ENCODE measurements at regions not wholly inside any gene's neighbourhood (a gene's known extent, or its start where the extent isn't known, plus 50 kb on each side); places are given as distances from the start of the nearest gene placed in this dataset.

DNA sequence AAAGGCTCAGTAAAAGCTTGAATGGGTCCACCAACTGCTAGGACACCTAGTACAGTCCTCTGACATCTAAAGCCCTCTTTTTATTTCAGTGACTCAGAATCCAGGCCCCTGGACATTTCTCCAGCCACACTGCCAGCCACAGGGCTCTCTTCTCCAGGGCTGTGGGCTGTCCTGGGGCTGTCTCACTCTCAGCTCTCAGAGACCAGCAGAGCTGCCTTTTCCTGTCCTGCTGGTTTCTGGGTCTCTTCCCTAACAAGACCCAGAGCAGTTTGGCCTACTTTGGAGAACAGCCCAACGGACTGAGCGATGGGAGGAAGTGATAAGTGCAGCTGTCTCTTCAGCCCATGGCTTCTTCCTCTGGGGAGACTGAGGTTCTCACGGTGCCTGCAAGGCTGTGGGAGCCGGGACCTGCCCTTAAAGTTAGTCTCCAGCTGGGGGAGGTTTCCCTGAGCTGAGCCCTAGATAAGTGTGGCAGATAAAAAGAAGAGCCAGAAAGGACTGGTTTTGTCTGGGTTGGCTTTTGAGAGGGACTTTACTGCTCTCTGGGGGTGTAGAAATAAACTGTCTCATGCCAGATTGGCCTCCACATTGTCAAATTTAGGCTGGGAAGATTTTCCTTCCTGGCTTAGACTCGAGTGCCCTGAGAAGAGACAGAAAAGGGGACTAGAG is 979.8 kb downstream of the VRK1 start:
- intact Hi-C loops (cut with DNase I; ENCODE audit: low total_unique reads) = no loop called here
- Histone ChIP-seq H3K4me3 (no peak overlapping the region), H3K9me3 (no peaks in the 10 kb centered on the region), H3K4me1 (no peaks in the 10 kb centered on the region), H3K27ac (peak overlapping the region; percentile 2 to 38), H3K27me3 (no peaks in the 10 kb centered on the region), H3K36me3 (no peaks in the 10 kb centered on the region)
- no peak for TF ChIP-seq POLR2AphosphoS5 (IDR thresholded peaks at IDR 0.05)
- no peak for TF ChIP-seq POLR2A (IDR thresholded peaks at IDR 0.05)
- TF ChIP-seq, protein P1, sequence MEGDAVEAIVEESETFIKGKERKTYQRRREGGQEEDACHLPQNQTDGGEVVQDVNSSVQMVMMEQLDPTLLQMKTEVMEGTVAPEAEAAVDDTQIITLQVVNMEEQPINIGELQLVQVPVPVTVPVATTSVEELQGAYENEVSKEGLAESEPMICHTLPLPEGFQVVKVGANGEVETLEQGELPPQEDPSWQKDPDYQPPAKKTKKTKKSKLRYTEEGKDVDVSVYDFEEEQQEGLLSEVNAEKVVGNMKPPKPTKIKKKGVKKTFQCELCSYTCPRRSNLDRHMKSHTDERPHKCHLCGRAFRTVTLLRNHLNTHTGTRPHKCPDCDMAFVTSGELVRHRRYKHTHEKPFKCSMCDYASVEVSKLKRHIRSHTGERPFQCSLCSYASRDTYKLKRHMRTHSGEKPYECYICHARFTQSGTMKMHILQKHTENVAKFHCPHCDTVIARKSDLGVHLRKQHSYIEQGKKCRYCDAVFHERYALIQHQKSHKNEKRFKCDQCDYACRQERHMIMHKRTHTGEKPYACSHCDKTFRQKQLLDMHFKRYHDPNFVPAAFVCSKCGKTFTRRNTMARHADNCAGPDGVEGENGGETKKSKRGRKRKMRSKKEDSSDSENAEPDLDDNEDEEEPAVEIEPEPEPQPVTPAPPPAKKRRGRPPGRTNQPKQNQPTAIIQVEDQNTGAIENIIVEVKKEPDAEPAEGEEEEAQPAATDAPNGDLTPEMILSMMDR (IDR thresholded peaks at IDR 0.05) = no peak
- DNase-seq (ENCODE audit: low spot score in 2 of 2) = peak in 1 of 2 donors; percentile 42

GRCh38 chr14:97777622-97778355 is 980.6 kb downstream of the VRK1 start:
- DNase-seq (ENCODE audit: low spot score in 2 of 2) = no peak
- intact Hi-C loops (cut with DNase I; ENCODE audit: low total_unique reads) = no loop called here
- Histone ChIP-seq H3K4me1 (no peaks in the 10 kb centered on the region), H3K4me3 (no peak overlapping the region), H3K27ac (no peak overlapping the region), H3K27me3 (no peaks in the 10 kb centered on the region), H3K9me3 (no peaks in the 10 kb centered on the region), H3K36me3 (no peaks in the 10 kb centered on the region)
- TF ChIP-seq POLR2AphosphoS5 (IDR thresholded peaks at IDR 0.05) (no peak), POLR2A (IDR thresholded peaks at IDR 0.05) (no peak)
- TF ChIP-seq, protein P1 (IDR thresholded peaks at IDR 0.05) = no peak

GRCh38 chr14:97779140-97779539 is 982.0 kb downstream of the VRK1 start:
- intact Hi-C loops (cut with DNase I; ENCODE audit: low total_unique reads) = no loop called here
- H3K36me3 ChIP-seq = no peaks in the 10 kb centered on the region
- TF ChIP-seq POLR2A (IDR thresholded peaks at IDR 0.05) (no peak), POLR2AphosphoS5 (IDR thresholded peaks at IDR 0.05) (no peak)
- TF ChIP-seq, protein P1 (IDR thresholded peaks at IDR 0.05) = no peak
- H3K4me1 ChIP-seq = no peaks in the 10 kb centered on the region
- H3K4me3 ChIP-seq = no peak overlapping the region
- no peak for DNase-seq (ENCODE audit: low spot score in 2 of 2)
- no peaks in the 10 kb centered on the region for H3K27me3 ChIP-seq
- no peak overlapping the region for H3K27ac ChIP-seq
- H3K9me3 ChIP-seq = no peaks in the 10 kb centered on the region

GRCh38 chr14:97780804-97781203 is 983.6 kb downstream of the VRK1 start:
- intact Hi-C loops (cut with DNase I; ENCODE audit: low total_unique reads) = no loop called here

GRCh38 chr14:97781961-97782360 is 984.8 kb downstream of the VRK1 start:
- Histone ChIP-seq H3K27me3 (no peaks in the 10 kb centered on the region), H3K36me3 (no peaks in the 10 kb centered on the region), H3K9me3 (no peaks in the 10 kb centered on the region), H3K27ac (no peak overlapping the region), H3K4me3 (no peak overlapping the region), H3K4me1 (no peaks in the 10 kb centered on the region)
- intact Hi-C loops (cut with DNase I; ENCODE audit: low total_unique reads) = no loop called here
- TF ChIP-seq POLR2A (IDR thresholded peaks at IDR 0.05) (no peak), POLR2AphosphoS5 (IDR thresholded peaks at IDR 0.05) (no peak)
- TF ChIP-seq, protein P1 (IDR thresholded peaks at IDR 0.05) = no peak
- no peak for DNase-seq (ENCODE audit: low spot score in 2 of 2)

More at GRCh38 chr14:97780804-97781203, 983.6 kb downstream of the VRK1 start:
- H3K9me3 ChIP-seq = no peaks in the 10 kb centered on the region
- H3K4me1 ChIP-seq = no peaks in the 10 kb centered on the region
- H3K27ac ChIP-seq = no peak overlapping the region
- DNase-seq (ENCODE audit: low spot score in 2 of 2) = no peak
- no peaks in the 10 kb centered on the region for H3K27me3 ChIP-seq
- TF ChIP-seq, protein P1 (IDR thresholded peaks at IDR 0.05) = no peak
- no peak for TF ChIP-seq POLR2A (IDR thresholded peaks at IDR 0.05)
- TF ChIP-seq POLR2AphosphoS5 (IDR thresholded peaks at IDR 0.05) = no peak
- no peaks in the 10 kb centered on the region for H3K36me3 ChIP-seq
- H3K4me3 ChIP-seq = no peak overlapping the region

Data from breast epithelium (tissue), 4 donors.